Stomach smooth muscle (tissue), 2 donors: ENCODE measurements at regions not wholly inside any gene's neighbourhood (a gene's known extent, or its start where the extent isn't known, plus 50 kb on each side); places are given as distances from the start of the nearest gene placed in this dataset.

Experiments
- H3K27ac ChIP-seq: one replicate; pipeline ENCODE4 v1.7.0; 2013; ENCODE audit warnings: mild to moderate bottlenecking, low read length, inconsistent platforms
- H3K27me3 ChIP-seq, 2 donors: one replicate each; pipeline ENCODE4 v1.7.0; 2013; ENCODE audit warnings: low read length in 2 of 2; ENCODE audit not compliant: insufficient read depth in 2 of 2, control insufficient read depth in 1 of 2
- H3K36me3 ChIP-seq, 2 donors: one replicate each; pipeline ENCODE4 v1.7.0; 2013; ENCODE audit warnings: low read length in 2 of 2; ENCODE audit not compliant: control insufficient read depth in 2 of 2, insufficient read depth in 2 of 2
- H3K4me1 ChIP-seq: one replicate; pipeline ENCODE4 v1.7.0; 2013; ENCODE audit warnings: low read length; ENCODE audit not compliant: control insufficient read depth, insufficient read depth
- H3K4me3 ChIP-seq, 2 donors: one replicate each; pipeline ENCODE4 v1.7.0; 2013; ENCODE audit warnings: low read length in 2 of 2
- H3K9ac ChIP-seq, 2 donors: one replicate each; pipeline ENCODE4 v1.7.0; 2013; ENCODE audit warnings: low read length in 2 of 2, mild to moderate bottlenecking in 1 of 2
- H3K9me3 ChIP-seq, 2 donors: one replicate each; pipeline ENCODE4 v1.7.0; 2013; ENCODE audit warnings: low read length in 2 of 2; ENCODE audit not compliant: control insufficient read depth in 2 of 2
- donor health status: healthy.
- donor health status: Pancreatic carcinoma.

GRCh38 chr10:123613346-123613850, 52.8 kb upstream of the GPR26 start:
- Histone ChIP-seq H3K4me1 (no peaks in the 10 kb centered on the region), H3K4me3 (no peak overlapping the region), H3K36me3 (no peaks in the 10 kb centered on the region), H3K9ac (no peak overlapping the region), H3K27me3 (no peaks in the 10 kb centered on the region), H3K9me3 (no peaks in the 10 kb centered on the region), H3K27ac (no peak overlapping the region)

- Histone ChIP-seq H3K36me3 (no peaks in the 10 kb centered on the region), H3K27me3 (no peaks in the 10 kb centered on the region), H3K27ac (no peak overlapping the region), H3K4me3 (no peak overlapping the region), H3K9ac (no peak overlapping the region), H3K4me1 (no peaks in the 10 kb centered on the region), H3K9me3 (no peaks in the 10 kb centered on the region)
These were observed 51.3 kb upstream of the GPR26 start for GRCh38 chr10:123614888-123615287.
